ENCODE measurements at regions not wholly inside any gene's neighbourhood (a gene's known extent, or its start where the extent isn't known, plus 50 kb on each side); places are given as distances from the start of the nearest gene placed in this dataset.
"Not testable (repeated sequence)": the region's sequence is repeated elsewhere in the genome, so short reads cannot be mapped to it uniquely, and the experiment has no call there.

GRCh38 chr7:94177441-94177840 is 173.3 kb upstream of the BET1 start:
- DNase-seq = no peak

- DNase-seq = no peak
Observed at GRCh38 chr7:94178230-94178629, 174.1 kb upstream of the BET1 start.

GRCh38 chr7:94179466-94179865 is 175.3 kb upstream of the BET1 start:
- no peak for DNase-seq

- DNase-seq = no peak
Observed at GRCh38 chr7:94182066-94182465, 177.9 kb upstream of the BET1 start.

GRCh38 chr7:94182721-94183120 is 178.6 kb upstream of the BET1 start:
- no peak for DNase-seq

GRCh38 chr7:94183289-94183749 is 179.2 kb upstream of the BET1 start:
- DNase-seq = no peak

GRCh38 chr7:94183891-94184290 is 179.7 kb upstream of the BET1 start:
- DNase-seq = no peak

GRCh38 chr7:94188350-94188749 is 184.2 kb upstream of the BET1 start:
- DNase-seq = no peak

GRCh38 chr7:94190599-94191061 is 186.5 kb upstream of the BET1 start:
- DNase-seq = no peak

- not testable (repeated sequence) for DNase-seq
Observed at GRCh38 chr7:94194426-94194825, 190.3 kb upstream of the BET1 start.

GRCh38 chr7:94195201-94195600 is 191.0 kb upstream of the BET1 start:
- DNase-seq = no peak

GRCh38 chr7:94195813-94196212 is 191.7 kb upstream of the BET1 start:
- no peak for DNase-seq

- no peak for DNase-seq
Observed at GRCh38 chr7:94205529-94205928, 189.2 kb upstream of the COL1A2 start.

- DNase-seq = no peak
Observed at GRCh38 chr7:94206295-94206694, 188.4 kb upstream of the COL1A2 start.

- DNase-seq = no peak
Observed at GRCh38 chr7:94212160-94212559, 182.5 kb upstream of the COL1A2 start.

GRCh38 chr7:94216944-94217461 is 177.7 kb upstream of the COL1A2 start:
- DNase-seq = no peak

- no peak for DNase-seq
Observed at GRCh38 chr7:94217766-94218165, 176.9 kb upstream of the COL1A2 start.

- DNase-seq = no peak
Observed at GRCh38 chr7:94222516-94222915, 172.2 kb upstream of the COL1A2 start.

GRCh38 chr7:94223375-94224084 is 171.2 kb upstream of the COL1A2 start:
- peak; percentile 23 for DNase-seq

- no peak for DNase-seq
Observed at GRCh38 chr7:94228223-94228622, 166.5 kb upstream of the COL1A2 start.

GRCh38 chr7:94228678-94229077 is 166.0 kb upstream of the COL1A2 start:
- DNase-seq = no peak

- no peak for DNase-seq
Observed at GRCh38 chr7:94231305-94231704, 163.4 kb upstream of the COL1A2 start.

- no peak for DNase-seq
Observed at GRCh38 chr7:94236960-94237359, 157.7 kb upstream of the COL1A2 start.

- DNase-seq = no peak
Observed at GRCh38 chr7:94237417-94237816, 157.3 kb upstream of the COL1A2 start.

Data from NCI-H510A treated with DMSO at 0.1 percent for 48 hours (cell line).